Small intestine (tissue), 7 donors: ENCODE measurements at regions not wholly inside any gene's neighbourhood (a gene's known extent, or its start where the extent isn't known, plus 50 kb on each side); places are given as distances from the start of the nearest gene placed in this dataset.

ENCODE experiments used
- DNase-seq, 2 donors: peaks; one replicate each; pipeline versions ENCODE4 v3.0.0 to v3.0.0-alpha.2; 2013
- FAIRE-seq: peaks from 2 replicates; lab custom pipeline; 2012; peaks lifted over from hg19 to GRCh38; lab: Jason Lieb, UNC
- H3K27ac ChIP-seq, 3 donors: one replicate each; pipeline ENCODE4 v1.5.1; 2013; ENCODE audit warnings: low read length in 2 of 3, mild to moderate bottlenecking in 2 of 3, control low read depth in 1 of 3, inconsistent platforms in 1 of 3, low read depth in 1 of 3, moderate library complexity in 1 of 3
- H3K27me3 ChIP-seq, 3 donors: one replicate each; pipeline ENCODE4 v1.6.1; 2013; ENCODE audit warnings: low read length in 3 of 3, inconsistent platforms in 1 of 3; ENCODE audit not compliant: control insufficient read depth in 3 of 3, insufficient read depth in 3 of 3
- H3K36me3 ChIP-seq, 3 donors: one replicate each; pipeline ENCODE4 v1.6.1; 2013; ENCODE audit warnings: low read length in 3 of 3, inconsistent platforms in 1 of 3, low read depth in 1 of 3, mild to moderate bottlenecking in 1 of 3, moderate library complexity in 1 of 3; ENCODE audit not compliant: control insufficient read depth in 3 of 3, insufficient read depth in 2 of 3
- H3K4me1 ChIP-seq, 3 donors: one replicate each; pipeline ENCODE4 v1.6.1; 2013; ENCODE audit warnings: low read length in 2 of 3, inconsistent platforms in 1 of 3, low read depth in 1 of 3, mild to moderate bottlenecking in 1 of 3, moderate library complexity in 1 of 3; ENCODE audit not compliant: control insufficient read depth in 3 of 3, insufficient read depth in 2 of 3
- H3K4me3 ChIP-seq, 3 donors: one replicate each; pipeline ENCODE4 v1.5.1; 2013; ENCODE audit warnings: low read length in 3 of 3, control low read depth in 1 of 3, inconsistent platforms in 1 of 3, low read depth in 1 of 3, mild to moderate bottlenecking in 1 of 3, moderate library complexity in 1 of 3
- H3K9me3 ChIP-seq, 2 donors: one replicate each; pipeline ENCODE4 v1.6.1; 2013; ENCODE audit warnings: low read depth in 1 of 2, low read length in 1 of 2; ENCODE audit not compliant: control insufficient read depth in 2 of 2, insufficient read depth in 1 of 2
- WGBS, 3 donors: extraction: QIAGEN DNeasy Blood & Tissue Kit; methylation state at CpG; one replicate each; pipeline ENCODE4 v1.1.7; 2013; 5-methylcytosine and 5-hydroxymethylcytosine counted together
- donor health status: healthy with polysubstance abuse.
- donor health status: control.
- donor health status: control.
- donor health status: Bipolar disorder and iron deficiency.
- donor health status: healthy.

- Histone ChIP-seq H3K27ac (no peak overlapping the region), H3K9me3 (no peaks in the 10 kb centered on the region), H3K27me3 (no peaks in the 10 kb centered on the region), H3K4me1 (peaks cover 10 to 28% (median 24%) of the 10 kb centered on the region in 3 donors), H3K4me3 (no peak overlapping the region), H3K36me3 (peaks cover 0 to 6% (median 2%) of the 10 kb centered on the region in 3 donors)
- 83 to 94% (median 92%) methylated on average over 1 of the region's 1 CpG for WGBS, 3 donors
- no peak for FAIRE-seq
- DNase-seq, result peak in 1 of 2 donors; percentile 15
Observed at GRCh38 chr7:130906575-130906974, 172.6 kb upstream of the KLF14 start.

- peaks cover 0 to 2% (median 2%) of the 10 kb centered on the region in 3 donors for H3K36me3 ChIP-seq
- no peaks in the 10 kb centered on the region for H3K27me3 ChIP-seq
- H3K27ac ChIP-seq, result no peak overlapping the region
- peaks cover 9 to 31% (median 25%) of the 10 kb centered on the region in 3 donors for H3K4me1 ChIP-seq
- no peak for FAIRE-seq
- H3K4me3 ChIP-seq, result no peak overlapping the region
- WGBS, 3 donors, result 25 to 70% (median 47%) methylated on average over 4 of the region's 4 CpGs
- DNase-seq, result no peak
- H3K9me3 ChIP-seq, result no peaks in the 10 kb centered on the region
Observed at GRCh38 chr7:130907439-130907838, 173.4 kb upstream of the KLF14 start.

DNA sequence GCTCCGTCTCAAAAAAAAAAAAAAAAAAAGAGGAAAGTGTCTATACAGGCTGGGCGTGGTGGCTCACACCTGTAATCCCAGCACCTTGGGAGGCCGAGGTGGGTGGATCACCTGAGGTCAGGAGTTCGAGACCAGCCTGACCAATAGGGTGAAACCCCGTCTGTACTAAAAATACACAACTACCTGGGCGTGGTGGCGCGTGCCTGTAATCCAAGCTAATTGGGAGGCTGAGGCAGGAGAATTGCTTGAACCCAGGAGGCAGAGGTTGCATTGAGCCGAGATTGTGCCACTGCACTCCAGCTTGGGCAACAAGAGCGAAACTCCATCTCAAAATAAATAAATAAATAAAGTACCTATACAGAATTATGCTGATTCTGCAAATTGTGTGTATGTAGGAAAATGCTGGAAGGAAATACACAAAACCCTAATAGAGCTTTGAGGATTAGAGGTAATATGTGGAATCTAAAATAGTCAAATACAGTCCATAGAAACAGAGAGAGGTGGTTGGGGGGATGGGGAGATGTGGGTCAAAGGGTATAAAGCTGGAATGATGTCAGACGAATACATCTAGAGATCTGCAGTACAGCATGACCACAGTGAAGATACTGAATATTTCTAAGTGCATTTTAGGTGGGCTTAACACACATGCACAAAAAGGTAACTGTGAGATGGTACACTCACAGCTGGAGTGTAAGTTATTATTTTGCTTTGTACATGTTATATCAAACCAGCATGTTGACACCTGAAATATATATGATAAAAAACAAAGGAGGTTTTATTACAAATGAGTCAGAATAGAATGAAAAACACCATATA, 174.5 kb upstream of the KLF14 start:
- no peak for DNase-seq
- H3K27ac ChIP-seq, result no peak overlapping the region

GRCh38 chr7:130909161-130909836, 175.3 kb upstream of the KLF14 start:
- 77 to 91% (median 80%) methylated on average over 14 of the region's 14 CpGs for WGBS, 3 donors
- peaks cover 0 to 2% (median 0%) of the 10 kb centered on the region in 3 donors for H3K36me3 ChIP-seq
- H3K9me3 ChIP-seq, result no peaks in the 10 kb centered on the region
- H3K4me1 ChIP-seq, result peaks cover 7 to 21% (median 8%) of the 10 kb centered on the region in 3 donors
- no peak overlapping the region for H3K4me3 ChIP-seq
- H3K27me3 ChIP-seq, result no peaks in the 10 kb centered on the region
- no peak overlapping the region for H3K27ac ChIP-seq
- DNase-seq, result no peak
- FAIRE-seq, result no peak

More for the DNA sequence above, 174.5 kb upstream of the KLF14 start:
- WGBS, 3 donors, result 73 to 86% (median 78%) methylated on average over 10 to 11 of the region's 11 CpGs
- H3K27me3 ChIP-seq, result no peaks in the 10 kb centered on the region
- H3K9me3 ChIP-seq, result no peaks in the 10 kb centered on the region
- H3K4me3 ChIP-seq, result no peak overlapping the region
- peaks cover 0 to 2% (median 0%) of the 10 kb centered on the region in 3 donors for H3K36me3 ChIP-seq
- no peak for FAIRE-seq
- H3K4me1 ChIP-seq, result peaks cover 7 to 20% (median 15%) of the 10 kb centered on the region in 3 donors

DNA sequence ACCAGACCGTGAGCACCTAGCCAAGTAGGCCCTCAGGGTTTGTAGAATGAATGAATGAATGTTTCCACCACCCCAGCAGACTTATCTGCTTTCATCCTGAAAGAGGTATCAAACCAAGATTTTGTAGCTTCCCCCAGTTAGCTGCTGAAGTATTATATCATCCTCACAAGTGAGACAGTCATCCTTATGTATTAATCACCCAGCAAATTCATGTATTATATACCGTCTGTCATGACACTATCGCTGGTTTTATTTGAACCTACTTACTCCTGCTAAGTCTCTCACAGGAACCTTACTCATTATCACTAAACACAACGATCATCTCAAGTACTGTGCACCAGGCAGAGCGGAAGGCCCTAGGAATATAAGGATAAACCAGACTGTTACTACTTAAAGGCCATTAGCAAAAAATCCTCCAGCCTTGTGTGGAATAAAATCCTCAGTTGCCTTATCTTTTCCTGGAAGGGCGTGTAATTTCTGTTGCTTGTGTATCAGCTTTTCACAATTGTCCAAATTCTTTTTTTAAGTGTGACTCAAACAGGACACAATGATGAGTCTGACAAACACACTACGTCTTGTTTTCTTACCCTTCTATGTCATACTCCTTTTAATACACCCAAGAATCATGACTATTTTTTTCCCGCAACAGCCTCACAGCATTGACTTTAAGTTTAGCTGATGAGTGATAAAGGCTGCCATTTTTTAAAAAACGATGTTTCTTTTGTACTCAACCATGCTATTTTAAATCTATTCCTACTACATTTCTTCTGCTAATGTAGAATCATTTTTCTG, 176.1 kb upstream of the KLF14 start:
- Histone ChIP-seq H3K27ac (no peak overlapping the region), H3K9me3 (no peaks in the 10 kb centered on the region), H3K36me3 (no peaks in the 10 kb centered on the region), H3K4me1 (peaks cover 5 to 19% (median 5%) of the 10 kb centered on the region in 3 donors), H3K27me3 (no peaks in the 10 kb centered on the region), H3K4me3 (no peak overlapping the region)
- FAIRE-seq (no peak), DNase-seq (peak in 1 of 2 donors; percentile 25)
- 30 to 76% (median 52%) methylated on average over 9 of the region's 9 CpGs for WGBS, 3 donors

GRCh38 chr7:130910949-130911944, 177.2 kb upstream of the KLF14 start:
- WGBS, 3 donors, result 12 to 55% (median 24%) methylated on average over 7 of the region's 7 CpGs
- no peaks in the 10 kb centered on the region for H3K27me3 ChIP-seq
- H3K4me1 ChIP-seq, result peaks cover 9 to 20% (median 9%) of the 10 kb centered on the region in 3 donors
- DNase-seq (peak in 1 of 2 donors; percentile 44), FAIRE-seq (no peak)
- H3K36me3 ChIP-seq, result no peaks in the 10 kb centered on the region
- no peaks in the 10 kb centered on the region for H3K9me3 ChIP-seq
- peak overlapping the region in 1 of 3 donors; percentile 51 for H3K4me3 ChIP-seq
- H3K27ac ChIP-seq, result peak overlapping the region in 2 of 3 donors; percentile 24 to 41

DNA sequence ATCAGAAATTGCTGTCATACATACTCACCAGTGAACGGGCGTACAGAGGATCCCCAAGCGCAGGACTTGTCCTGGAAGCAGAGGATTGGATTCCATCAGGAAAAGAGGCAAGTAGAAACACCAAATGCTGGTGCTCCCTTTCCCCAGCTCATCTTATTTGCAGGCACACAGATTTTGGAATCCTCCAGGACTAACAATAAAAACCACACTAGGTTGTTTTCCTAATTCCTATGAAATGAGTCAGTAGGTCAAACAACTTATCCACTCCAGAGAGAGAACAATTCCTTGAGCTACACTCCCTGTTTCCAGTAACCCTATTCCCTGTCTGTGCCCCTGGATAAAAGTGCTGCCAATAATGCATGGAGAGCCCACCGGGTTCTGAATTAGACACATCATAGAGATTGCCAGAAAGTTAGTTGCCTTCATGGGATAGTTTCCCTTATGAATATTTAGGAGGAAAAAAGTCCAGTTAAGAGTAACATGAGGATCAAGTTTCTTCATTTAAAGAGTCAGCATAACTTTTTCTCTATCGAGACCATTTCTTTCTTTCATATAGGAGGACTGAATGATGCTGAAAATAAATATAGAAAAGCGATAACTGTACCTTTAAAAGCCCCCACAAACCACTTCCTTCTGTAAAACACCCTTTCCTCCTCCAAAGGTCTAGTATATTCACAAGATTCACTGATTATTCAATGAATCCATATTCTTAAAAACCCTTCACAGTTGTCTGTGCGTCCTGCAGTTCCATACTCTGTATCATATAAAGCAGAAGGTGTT, 178.3 kb upstream of the KLF14 start:
- peak overlapping the region; percentile 47 to 97 (median 88) for H3K27ac ChIP-seq
- H3K36me3 ChIP-seq, result no peaks in the 10 kb centered on the region
- no peaks in the 10 kb centered on the region for H3K9me3 ChIP-seq
- FAIRE-seq, result no peak
- H3K4me3 ChIP-seq, result peak overlapping the region; percentile 11 to 51 (median 51)
- DNase-seq, result peak in 1 of 2 donors; percentile 65
- whole genome bisulfite sequencing, 3 donors, result 7 to 29% (median 10%) methylated on average over 7 of the region's 7 CpGs
- no peaks in the 10 kb centered on the region for H3K27me3 ChIP-seq
- peaks cover 12 to 24% (median 12%) of the 10 kb centered on the region in 3 donors for H3K4me1 ChIP-seq
